ENCODE measurements at regions not wholly inside any gene's neighbourhood (a gene's known extent, or its start where the extent isn't known, plus 50 kb on each side); places are given as distances from the start of the nearest gene placed in this dataset.

GRCh38 chr12:98162906-98163678 is 352.3 kb upstream of the TMPO start:
- DNase-seq (ENCODE audit: extremely low spot score): no peak
- CTCF ChIA-PET: no interaction called here
- POLR2A ChIA-PET: no interaction called here
- TF ChIP-seq ARNT (IDR thresholded peaks at IDR 0.05) (no peak), SP1 (IDR thresholded peaks at IDR 0.05) (no peak), L3MBTL2 (conservative IDR thresholded peaks at IDR 0.05) (no peak), CTBP1 (IDR thresholded peaks at IDR 0.05; ENCODE audit: borderline replicate concordance) (no peak), HDGF (IDR thresholded peaks at IDR 0.05; ENCODE audit: borderline replicate concordance) (no peak), ELF4 (IDR thresholded peaks at IDR 0.05) (no peak), TARDBP (IDR thresholded peaks at IDR 0.05) (no peak), NFRKB (IDR thresholded peaks at IDR 0.05) (no peak)

- ChIA-PET CTCF (no interaction called here), POLR2A (no interaction called here)
- no peak for DNase-seq (ENCODE audit: extremely low spot score)
- TF ChIP-seq FOXK2 (IDR thresholded peaks at IDR 0.05) (no peak), SP1 (IDR thresholded peaks at IDR 0.05) (no peak), SUZ12 (IDR thresholded peaks at IDR 0.05) (no peak), TARDBP (IDR thresholded peaks at IDR 0.05) (no peak)
These were observed 343.1 kb upstream of the TMPO start for GRCh38 chr12:98172304-98172703.

- CTCF ChIA-PET: no interaction called here
- no peak for DNase-seq (ENCODE audit: extremely low spot score)
- POLR2A ChIA-PET: no interaction called here
- TF ChIP-seq HDGF (IDR thresholded peaks at IDR 0.05; ENCODE audit: borderline replicate concordance) (no peak), TARDBP (IDR thresholded peaks at IDR 0.05) (no peak), FOXA1 (IDR thresholded peaks at IDR 0.05) (no peak), LEF1 (IDR thresholded peaks at IDR 0.05; ENCODE audit: borderline replicate concordance) (no peak), SUZ12 (IDR thresholded peaks at IDR 0.05) (no peak), SP1 (IDR thresholded peaks at IDR 0.05) (no peak), ELF4 (IDR thresholded peaks at IDR 0.05) (no peak), ZNF384 (IDR thresholded peaks at IDR 0.05) (no peak), ARNT (IDR thresholded peaks at IDR 0.05) (no peak), NFRKB (IDR thresholded peaks at IDR 0.05) (no peak), FOXM1 (IDR thresholded peaks at IDR 0.05; ENCODE audit: borderline replicate concordance) (no peak), FOXK2 (IDR thresholded peaks at IDR 0.05) (no peak)
These were observed 342.6 kb upstream of the TMPO start for GRCh38 chr12:98172801-98173200.

GRCh38 chr12:98173773-98174427 is 341.5 kb upstream of the TMPO start:
- ChIA-PET POLR2A (no interaction called here), CTCF (no interaction called here)
- no peak for TF ChIP-seq LEF1 (IDR thresholded peaks at IDR 0.05; ENCODE audit: borderline replicate concordance)
- DNase-seq (ENCODE audit: extremely low spot score): no peak

GRCh38 chr12:98174428-98174809 is 341.0 kb upstream of the TMPO start:
- POLR2A ChIA-PET: no interaction called here
- DNase-seq (ENCODE audit: extremely low spot score): no peak
- CTCF ChIA-PET: no interaction called here
- TF ChIP-seq BHLHE40 (IDR thresholded peaks at IDR 0.05; ENCODE audit: borderline replicate concordance) (no peak), ARNT (IDR thresholded peaks at IDR 0.05) (no peak), LEF1 (IDR thresholded peaks at IDR 0.05; ENCODE audit: borderline replicate concordance) (no peak), SUZ12 (IDR thresholded peaks at IDR 0.05) (no peak), FOXK2 (IDR thresholded peaks at IDR 0.05) (no peak), ELF4 (IDR thresholded peaks at IDR 0.05) (no peak), ZNF384 (IDR thresholded peaks at IDR 0.05) (no peak), FOXM1 (IDR thresholded peaks at IDR 0.05; ENCODE audit: borderline replicate concordance) (no peak), NFRKB (IDR thresholded peaks at IDR 0.05) (no peak), FOXA1 (IDR thresholded peaks at IDR 0.05) (no peak), TARDBP (IDR thresholded peaks at IDR 0.05) (no peak), CTBP1 (IDR thresholded peaks at IDR 0.05; ENCODE audit: borderline replicate concordance) (no peak), PKNOX1 (IDR thresholded peaks at IDR 0.05) (no peak), SP1 (IDR thresholded peaks at IDR 0.05) (no peak), HDGF (IDR thresholded peaks at IDR 0.05; ENCODE audit: borderline replicate concordance) (no peak), L3MBTL2 (conservative IDR thresholded peaks at IDR 0.05) (no peak)

- ChIA-PET POLR2A (no interaction called here), CTCF (no interaction called here)
- no peak for DNase-seq (ENCODE audit: extremely low spot score)
- TF ChIP-seq L3MBTL2 (conservative IDR thresholded peaks at IDR 0.05): no peak
- no peak for TF ChIP-seq HDGF (IDR thresholded peaks at IDR 0.05; ENCODE audit: borderline replicate concordance)
- no peak for TF ChIP-seq FOXK2 (IDR thresholded peaks at IDR 0.05)
- no peak for TF ChIP-seq BHLHE40 (IDR thresholded peaks at IDR 0.05; ENCODE audit: borderline replicate concordance)
- no peak for TF ChIP-seq ARNT (IDR thresholded peaks at IDR 0.05)
- no peak for TF ChIP-seq LEF1 (IDR thresholded peaks at IDR 0.05; ENCODE audit: borderline replicate concordance)
These were observed 337.3 kb upstream of the TMPO start for GRCh38 chr12:98178126-98178525.

- ChIA-PET CTCF (no interaction called here), POLR2A (no interaction called here)
- no peak for DNase-seq (ENCODE audit: extremely low spot score)
- TF ChIP-seq PKNOX1 (IDR thresholded peaks at IDR 0.05) (no peak), L3MBTL2 (conservative IDR thresholded peaks at IDR 0.05) (no peak), SUZ12 (IDR thresholded peaks at IDR 0.05) (no peak)
These were observed 336.2 kb upstream of the TMPO start for GRCh38 chr12:98179151-98179550.
